ENCODE measurements at regions not wholly inside any gene's neighbourhood (a gene's known extent, or its start where the extent isn't known, plus 50 kb on each side); places are given as distances from the start of the nearest gene placed in this dataset.

- TF ChIP-seq POLR2AphosphoS5 (IDR thresholded peaks at IDR 0.05; ENCODE audit: low read depth, low read length) (no peak), CTCF (IDR thresholded peaks at IDR 0.05) (no peak), SIN3A (IDR thresholded peaks at IDR 0.05; ENCODE audit: borderline replicate concordance, insufficient read depth, low read depth, low read length) (no peak), REST (IDR thresholded peaks at IDR 0.05; ENCODE audit: insufficient read depth in 1 of 2, low read depth in 2 of 2, low read length in 1 of 2) (no peak), TCF7L2 (IDR thresholded peaks at IDR 0.05; ENCODE audit: low read depth, low read length) (no peak)
Measured at GRCh38 chr4:18508786-18509185, 487.2 kb upstream of the LCORL start.

Data from Panc1 (cell line).